Ascending aorta (tissue), 2 donors: ENCODE measurements at regions not wholly inside any gene's neighbourhood (a gene's known extent, or its start where the extent isn't known, plus 50 kb on each side); places are given as distances from the start of the nearest gene placed in this dataset.

ENCODE experiments used
- DNase-seq, 2 donors: peaks; one replicate each; pipeline ENCODE4 v3.0.0-alpha.2; 2019; ENCODE audit warnings: low spot score in 2 of 2
- H3K27ac ChIP-seq, 2 donors: fragments of 200-600 bp; sonication (generic); one replicate each; pipeline ENCODE4 v1.5.1; 2016 to 2017; ENCODE audit warnings: mild to moderate bottlenecking in 1 of 2
- H3K27me3 ChIP-seq: fragments of 200-600 bp; sonication (generic); one replicate; pipeline ENCODE4 v1.5.1; 2017
- H3K36me3 ChIP-seq, 2 donors: fragments of 200-600 bp; sonication (generic); one replicate each; pipeline ENCODE4 v1.5.1; 2016
- H3K4me1 ChIP-seq, 2 donors: fragments of 200-600 bp; sonication (generic); one replicate each; pipeline ENCODE4 v1.5.1; 2016 to 2017; ENCODE audit warnings: mild to moderate bottlenecking in 1 of 2
- H3K4me3 ChIP-seq, 2 donors: fragments of 200-600 bp; sonication (generic); one replicate each; pipeline ENCODE4 v1.5.1; 2016 to 2017; ENCODE audit warnings: mild to moderate bottlenecking in 1 of 2
- H3K9me3 ChIP-seq, 2 donors: fragments of 200-600 bp; sonication (generic); one replicate each; pipeline ENCODE4 v1.5.1; 2016
- intact Hi-C: fragments of 100-400 bp; cut with DNase I; formaldehyde crosslinking; loops from one replicate; pipeline ENCODE4 v1.15.1; 2023
- TF ChIP-seq, protein P1 (sequence below), 3 experiments: fragments of 200-600 bp in 2 of 3; fragments of 450-650 bp in 1 of 3; sonication (generic) in 2 of 3; IDR thresholded peaks; one replicate each; pipeline ENCODE4 v1.5.1; 2016 to 2019; ENCODE audit warnings: antibody characterized with exemption in 3 of 3, mild to moderate bottlenecking in 1 of 3, moderate library complexity in 1 of 3

DNA sequence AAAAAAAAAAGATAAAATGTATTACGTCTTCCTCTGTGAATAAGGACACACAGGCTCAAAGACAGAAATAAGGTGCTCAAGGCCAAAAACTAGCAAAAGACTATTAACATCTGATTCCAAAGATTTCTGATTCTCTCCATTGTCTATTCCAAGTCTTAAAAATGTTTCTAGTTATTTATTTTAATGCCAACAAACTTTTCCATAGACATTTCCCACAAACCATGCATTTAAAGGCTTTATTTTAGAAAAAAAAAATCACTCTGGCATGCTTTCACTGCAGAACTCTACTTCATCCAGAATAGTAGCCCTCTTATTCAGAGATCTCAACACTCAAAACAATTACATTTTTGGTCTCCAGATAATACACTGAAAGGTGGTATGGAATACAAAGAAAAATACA lies 545.0 kb upstream of the TENM3 start:
- no peak overlapping the region for H3K4me3 ChIP-seq
- no peaks in the 10 kb centered on the region for H3K36me3 ChIP-seq
- no peaks in the 10 kb centered on the region for H3K4me1 ChIP-seq
- intact Hi-C loops = no loop called here
- TF ChIP-seq, protein P1, sequence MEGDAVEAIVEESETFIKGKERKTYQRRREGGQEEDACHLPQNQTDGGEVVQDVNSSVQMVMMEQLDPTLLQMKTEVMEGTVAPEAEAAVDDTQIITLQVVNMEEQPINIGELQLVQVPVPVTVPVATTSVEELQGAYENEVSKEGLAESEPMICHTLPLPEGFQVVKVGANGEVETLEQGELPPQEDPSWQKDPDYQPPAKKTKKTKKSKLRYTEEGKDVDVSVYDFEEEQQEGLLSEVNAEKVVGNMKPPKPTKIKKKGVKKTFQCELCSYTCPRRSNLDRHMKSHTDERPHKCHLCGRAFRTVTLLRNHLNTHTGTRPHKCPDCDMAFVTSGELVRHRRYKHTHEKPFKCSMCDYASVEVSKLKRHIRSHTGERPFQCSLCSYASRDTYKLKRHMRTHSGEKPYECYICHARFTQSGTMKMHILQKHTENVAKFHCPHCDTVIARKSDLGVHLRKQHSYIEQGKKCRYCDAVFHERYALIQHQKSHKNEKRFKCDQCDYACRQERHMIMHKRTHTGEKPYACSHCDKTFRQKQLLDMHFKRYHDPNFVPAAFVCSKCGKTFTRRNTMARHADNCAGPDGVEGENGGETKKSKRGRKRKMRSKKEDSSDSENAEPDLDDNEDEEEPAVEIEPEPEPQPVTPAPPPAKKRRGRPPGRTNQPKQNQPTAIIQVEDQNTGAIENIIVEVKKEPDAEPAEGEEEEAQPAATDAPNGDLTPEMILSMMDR (IDR thresholded peaks at IDR 0.05) = no peak
- no peak overlapping the region for H3K27ac ChIP-seq
- no peak for DNase-seq
- H3K9me3 ChIP-seq = no peaks in the 10 kb centered on the region
- H3K27me3 ChIP-seq = no peaks in the 10 kb centered on the region

DNA sequence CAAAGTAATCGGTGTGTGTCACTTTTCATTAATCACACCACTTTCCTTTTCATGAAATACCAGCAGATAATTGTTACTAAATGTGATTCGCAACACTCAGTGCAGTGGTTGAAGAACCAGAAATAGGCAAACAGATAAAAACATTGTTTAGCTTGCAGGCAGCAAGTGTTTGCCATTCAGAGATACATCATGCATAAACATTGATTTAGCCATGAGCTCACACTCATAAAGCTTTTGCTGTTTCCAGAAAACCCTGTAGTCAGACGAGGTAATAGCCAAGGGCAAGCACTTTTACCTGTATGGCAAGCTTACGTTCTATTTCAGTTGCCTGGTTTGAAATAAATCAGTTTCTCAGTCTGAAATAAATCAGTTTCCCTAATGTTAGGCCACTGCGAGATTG lies 542.0 kb upstream of the TENM3 start:
- Histone ChIP-seq H3K36me3 (no peaks in the 10 kb centered on the region), H3K27ac (no peak overlapping the region), H3K9me3 (no peaks in the 10 kb centered on the region), H3K4me3 (no peak overlapping the region), H3K27me3 (no peaks in the 10 kb centered on the region), H3K4me1 (no peaks in the 10 kb centered on the region)
- intact Hi-C loops = no loop called here
- DNase-seq = no peak
- TF ChIP-seq, protein P1 (IDR thresholded peaks at IDR 0.05) = no peak

DNA sequence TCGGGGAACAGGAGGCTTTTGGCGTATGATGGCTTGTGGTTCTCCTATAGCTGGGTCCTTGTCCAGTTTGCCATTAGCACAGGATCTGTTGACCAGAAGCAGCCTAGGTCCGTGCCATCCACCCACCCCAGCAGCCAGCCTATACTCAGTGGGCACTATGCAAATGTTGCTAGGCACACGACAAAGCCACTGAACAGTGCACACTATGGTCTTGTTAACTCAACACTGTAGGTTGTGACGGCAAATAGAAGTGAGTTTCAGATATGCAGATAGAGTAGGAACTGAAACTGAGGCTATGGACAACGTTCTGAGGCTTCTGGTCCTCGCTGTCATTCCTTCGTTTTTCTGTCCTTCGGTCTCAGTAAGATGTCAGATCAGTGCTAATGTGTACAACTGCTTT lies 541.3 kb upstream of the TENM3 start:
- Histone ChIP-seq H3K4me1 (no peaks in the 10 kb centered on the region), H3K36me3 (no peaks in the 10 kb centered on the region), H3K4me3 (no peak overlapping the region), H3K9me3 (no peaks in the 10 kb centered on the region), H3K27ac (no peak overlapping the region), H3K27me3 (no peaks in the 10 kb centered on the region)
- intact Hi-C loops = no loop called here
- no peak for DNase-seq
- TF ChIP-seq, protein P1 (IDR thresholded peaks at IDR 0.05) = no peak

GRCh38 chr4:181702864-181703495 lies 540.2 kb upstream of the TENM3 start:
- Histone ChIP-seq H3K4me1 (no peaks in the 10 kb centered on the region), H3K4me3 (no peak overlapping the region), H3K36me3 (no peaks in the 10 kb centered on the region), H3K27ac (no peak overlapping the region), H3K27me3 (no peaks in the 10 kb centered on the region), H3K9me3 (no peaks in the 10 kb centered on the region)
- intact Hi-C loops = no loop called here
- no peak for DNase-seq
- TF ChIP-seq, protein P1 (IDR thresholded peaks at IDR 0.05) = no peak

DNA sequence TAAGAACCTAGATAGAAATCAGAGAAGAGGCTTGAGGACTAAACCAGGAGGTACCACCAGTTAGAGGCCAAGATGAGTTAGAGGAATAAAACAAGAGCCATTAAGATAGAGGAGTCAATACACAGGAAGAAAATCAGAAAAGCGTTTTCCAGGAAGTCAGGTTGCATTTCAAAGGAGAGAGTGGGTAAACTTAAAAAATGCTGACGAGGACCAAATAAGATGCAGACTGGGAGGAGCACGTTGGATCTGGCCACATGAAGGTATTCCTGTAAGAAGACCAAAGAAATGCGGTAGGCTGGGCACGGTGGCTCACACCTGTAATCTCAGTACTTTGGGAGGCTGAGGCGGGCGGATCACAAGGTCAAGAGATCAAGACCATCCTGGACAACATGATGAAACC lies 533.1 kb upstream of the TENM3 start:
- Histone ChIP-seq H3K9me3 (no peaks in the 10 kb centered on the region), H3K36me3 (no peaks in the 10 kb centered on the region), H3K27ac (no peak overlapping the region), H3K4me3 (no peak overlapping the region), H3K4me1 (no peaks in the 10 kb centered on the region), H3K27me3 (no peaks in the 10 kb centered on the region)
- intact Hi-C loops = no loop called here
- TF ChIP-seq, protein P1 (IDR thresholded peaks at IDR 0.05) = no peak
- no peak for DNase-seq

DNA sequence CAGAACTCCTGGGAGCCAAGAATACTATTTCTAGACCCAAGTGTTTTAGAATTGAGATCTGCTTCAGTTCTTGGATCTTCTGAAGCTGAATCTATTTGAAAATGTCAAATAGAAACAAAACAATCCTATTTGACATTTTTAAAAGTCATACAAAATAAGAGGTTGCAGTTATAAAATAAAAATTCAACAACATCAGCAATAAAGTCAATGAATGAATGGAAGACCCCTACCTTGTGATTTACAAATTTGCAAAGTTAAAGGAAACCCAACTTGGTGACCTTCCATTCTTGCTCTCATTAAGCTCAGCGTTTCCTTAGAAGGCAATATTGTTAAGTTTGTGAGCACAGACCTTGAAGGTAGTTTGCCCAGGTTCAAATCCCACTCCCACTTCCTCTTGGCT lies 531.8 kb upstream of the TENM3 start:
- H3K4me3 ChIP-seq = no peak overlapping the region
- DNase-seq = no peak
- no peaks in the 10 kb centered on the region for H3K4me1 ChIP-seq
- H3K27ac ChIP-seq = no peak overlapping the region
- H3K36me3 ChIP-seq = no peaks in the 10 kb centered on the region
- no peaks in the 10 kb centered on the region for H3K9me3 ChIP-seq
- intact Hi-C loops = no loop called here
- TF ChIP-seq, protein P1 (IDR thresholded peaks at IDR 0.05) = no peak
- H3K27me3 ChIP-seq = no peaks in the 10 kb centered on the region
